ENCODE measurements at regions not wholly inside any gene's neighbourhood (a gene's known extent, or its start where the extent isn't known, plus 50 kb on each side); places are given as distances from the start of the nearest gene placed in this dataset.

DNA sequence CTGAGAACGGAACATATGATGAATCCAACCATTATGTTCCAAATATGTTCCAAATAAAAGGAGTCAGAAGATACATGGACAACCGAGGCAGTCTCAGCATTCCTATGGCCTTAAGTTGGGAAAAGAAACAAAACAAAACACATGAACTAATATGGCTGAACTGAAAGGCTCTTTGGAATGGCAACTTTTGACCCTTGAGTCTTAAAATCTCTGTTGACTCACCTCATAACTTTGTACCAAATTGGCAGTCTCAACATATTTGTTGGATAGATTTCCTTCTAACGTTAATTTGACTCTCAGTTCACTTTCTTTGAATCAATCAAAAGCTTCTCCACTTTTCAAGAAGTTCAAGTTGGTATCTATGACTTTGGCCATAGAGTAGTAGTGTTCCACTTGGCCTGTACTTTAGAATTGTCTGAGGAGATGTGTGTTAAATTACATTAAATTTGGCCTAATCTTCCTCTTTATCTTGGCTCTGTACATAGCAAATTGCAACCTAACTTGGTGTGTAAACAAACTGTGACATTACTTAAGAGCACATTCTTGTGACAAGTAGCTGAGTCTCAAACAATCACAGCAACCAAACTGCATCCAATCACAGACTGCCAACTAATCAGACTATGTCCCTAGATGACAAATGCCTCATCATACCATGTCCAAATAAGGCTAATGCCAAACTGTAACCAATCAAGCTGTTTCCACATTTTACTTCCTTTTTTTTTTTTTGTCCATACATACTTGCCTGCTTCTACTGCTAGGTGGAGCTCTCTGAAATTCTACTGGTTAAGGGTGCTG, 208.8 kb downstream of the BMP2 start:
- H2AK9ac ChIP-seq (replicated peaks; ENCODE audit: low read depth, low read length, poor library complexity), result no peak overlapping the region
- H3K27ac ChIP-seq (ENCODE audit: insufficient read depth, low read length), result no peak overlapping the region
- H3K79me1 ChIP-seq (ENCODE audit: low read depth in 1 of 2, low read length in 2 of 2), result no peaks in the 10 kb centered on the region
- H3K9me3 ChIP-seq (ENCODE audit: control insufficient read depth, insufficient read depth, low read length), result peaks cover 4% of the 10 kb centered on the region; the same call in 1 of the 2 replicates
- H4K20me1 ChIP-seq (ENCODE audit: insufficient read depth, low read length), result no peaks in the 10 kb centered on the region
- H2BK5ac ChIP-seq (ENCODE audit: low read depth, low read length, poor library complexity, severe bottlenecking), result no peak overlapping the region
- no peaks in the 10 kb centered on the region for H3K27me3 ChIP-seq (ENCODE audit: control insufficient read depth, insufficient read depth, low read length)
- dilution Hi-C loops (cut with HindIII; ENCODE audit: low sequenced_read_pairs, unreplicated experiment) (no loop called here), intact Hi-C loops (cut with micrococcal nuclease) (no loop called here), in situ Hi-C loops (cut with MboI; ENCODE audit: low sequenced_read_pairs) (no loop called here)
- WGBS, 2 experiments (ENCODE audit: extremely low coverage in 2 of 2, insufficient read length in 1 of 2), result no CpG with 5 or more reads among the region's 3 CpGs
- no peak overlapping the region for H2BK15ac ChIP-seq (ENCODE audit: low read depth, low read length)
- H4K5ac ChIP-seq (ENCODE audit: low read depth, low read length), result no peak overlapping the region
- no peak overlapping the region for H4K8ac ChIP-seq (ENCODE audit: low read depth in 2 of 2, low read length in 2 of 2)
- H3K56ac ChIP-seq (ENCODE audit: extremely low read depth, insufficient read depth, low read length), result no peak overlapping the region
- no peak for DNase-seq
- H3K9ac ChIP-seq (ENCODE audit: low read depth, low read length), result no peak overlapping the region
- BruUV-seq (replicated peaks), result no TSS peak
- H3K36me3 ChIP-seq (ENCODE audit: control insufficient read depth, insufficient read depth, low read length), result no peaks in the 10 kb centered on the region
- no peak overlapping the region for H4K91ac ChIP-seq (ENCODE audit: insufficient read depth, low read depth, low read length)
- H2AK5ac ChIP-seq (ENCODE audit: low read depth, low read length), result no peak overlapping the region
- H3K18ac ChIP-seq (ENCODE audit: low read depth, low read length), result no peak overlapping the region
- H3K4me3 ChIP-seq (ENCODE audit: insufficient read depth, low read depth, low read length), result no peak overlapping the region
- TF ChIP-seq USF2 (IDR thresholded peaks at IDR 0.05; ENCODE audit: low read depth, low read length), result no peak
- TF ChIP-seq RCOR1 (IDR thresholded peaks at IDR 0.05; ENCODE audit: insufficient replicate concordance, low read length), result no peak
- H3K4me2 ChIP-seq (ENCODE audit: low read depth, low read length), result no peak overlapping the region
- H2BK20ac ChIP-seq (ENCODE audit: low read depth, low read length), result no peak overlapping the region
- H2AFZ ChIP-seq (replicated peaks; ENCODE audit: low read length, poor library complexity), result no peak overlapping the region
- ChIA-PET CTCF (no interaction called here), POLR2A (ENCODE audit: unreplicated experiment) (no interaction called here)
- no peak overlapping the region for H3K23ac ChIP-seq (ENCODE audit: low read depth, low read length)
- ATAC-seq (ENCODE audit: low read depth), result no peak
- no peaks in the 10 kb centered on the region for H3K4me1 ChIP-seq (ENCODE audit: control insufficient read depth, insufficient read depth, low read length)
- H3K14ac ChIP-seq (replicated peaks; ENCODE audit: low read depth, low read length), result no peak overlapping the region
- no peak overlapping the region for H3K4ac ChIP-seq (ENCODE audit: low read depth, low read length)
- no peaks in the 10 kb centered on the region for H3K9me1 ChIP-seq (ENCODE audit: insufficient read depth, low read length)
- no peak overlapping the region for H2BK120ac ChIP-seq (ENCODE audit: low read depth, low read length)
